Activated CD4-positive, CD25-positive, alpha-beta regulatory T cell treated with anti-CD3 and anti-CD28 coated beads, Interleukin-2, amount 50 U/mL, for 16 hours (primary cell): ENCODE measurements at regions not wholly inside any gene's neighbourhood (a gene's known extent, or its start where the extent isn't known, plus 50 kb on each side); places are given as distances from the start of the nearest gene placed in this dataset.

Experiments
- DNase-seq: peaks from one replicate; pipeline ENCODE4 v3.0.0-alpha.2; 2020; ENCODE audit warnings: low read depth, low spot score

DNA sequence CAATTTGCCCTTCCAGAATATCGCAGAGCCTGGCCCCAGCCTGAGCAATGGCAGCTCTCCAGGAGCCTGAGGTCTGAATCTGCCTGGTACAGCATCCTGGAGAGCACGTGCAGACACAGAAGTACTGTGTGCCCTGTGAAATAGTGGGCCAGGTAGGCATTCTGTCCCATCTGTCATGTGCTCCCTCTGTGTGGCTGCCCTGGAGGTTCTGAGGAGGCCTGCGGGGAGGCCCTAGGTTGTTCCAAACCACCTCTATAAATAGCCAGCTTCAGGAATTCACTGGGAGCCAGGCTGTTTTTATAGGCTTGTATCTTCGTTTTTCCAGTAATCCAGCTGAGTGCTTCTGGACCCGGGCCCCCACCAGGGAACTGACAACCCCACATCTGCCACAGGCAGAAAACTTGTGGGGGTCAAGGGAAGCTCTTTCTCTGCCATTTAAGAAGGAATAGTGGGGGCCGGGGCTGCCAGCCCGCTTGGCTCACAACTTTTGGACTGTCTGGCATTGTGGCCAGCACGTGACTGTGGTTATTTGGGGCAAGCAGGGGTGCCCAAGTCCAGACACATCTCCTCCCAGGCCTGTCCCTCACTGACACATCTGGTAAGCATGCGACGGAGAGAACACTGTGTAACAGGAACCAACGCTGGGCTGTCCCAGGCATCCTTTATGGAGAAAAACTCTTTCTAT lies 356.3 kb upstream of the TNRC6C start:
- no peak for DNase-seq

DNA sequence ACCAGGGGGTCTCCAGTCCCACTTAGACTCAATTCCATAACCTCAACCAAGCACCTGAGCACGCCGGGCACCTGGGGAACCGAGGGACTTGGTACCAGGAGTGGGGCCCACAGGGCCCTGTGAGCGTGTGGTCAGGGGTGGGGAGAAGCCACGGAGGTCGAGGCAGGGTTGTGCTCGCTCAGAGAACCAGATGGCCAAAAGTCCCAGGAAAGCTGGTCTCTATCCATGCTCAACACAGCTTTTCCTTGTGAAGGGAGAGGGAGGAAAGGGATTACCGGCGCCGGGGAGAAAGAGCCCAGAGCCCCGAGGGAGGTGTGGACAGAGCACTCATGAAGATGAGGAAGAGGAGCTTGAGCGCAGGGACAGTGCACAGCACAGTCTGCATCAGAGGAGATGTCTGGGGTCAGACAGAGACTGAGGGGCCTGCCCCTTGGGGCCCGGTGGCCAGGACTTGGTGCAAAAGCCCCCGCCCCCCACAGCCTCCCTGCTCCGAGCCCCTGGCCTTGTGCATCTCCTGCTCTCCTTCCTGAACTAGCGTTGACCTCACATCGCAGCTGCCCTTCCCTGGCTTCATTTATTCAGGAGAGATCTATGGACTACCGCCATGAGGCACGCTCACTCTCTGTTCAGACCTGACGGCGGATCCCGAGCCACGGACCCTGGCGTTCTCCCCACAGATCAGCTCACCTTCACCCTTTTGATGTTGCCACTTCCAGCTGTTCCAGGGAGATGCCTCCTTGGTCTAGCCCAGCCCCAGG lies 355.4 kb upstream of the TNRC6C start:
- no peak for DNase-seq

DNA sequence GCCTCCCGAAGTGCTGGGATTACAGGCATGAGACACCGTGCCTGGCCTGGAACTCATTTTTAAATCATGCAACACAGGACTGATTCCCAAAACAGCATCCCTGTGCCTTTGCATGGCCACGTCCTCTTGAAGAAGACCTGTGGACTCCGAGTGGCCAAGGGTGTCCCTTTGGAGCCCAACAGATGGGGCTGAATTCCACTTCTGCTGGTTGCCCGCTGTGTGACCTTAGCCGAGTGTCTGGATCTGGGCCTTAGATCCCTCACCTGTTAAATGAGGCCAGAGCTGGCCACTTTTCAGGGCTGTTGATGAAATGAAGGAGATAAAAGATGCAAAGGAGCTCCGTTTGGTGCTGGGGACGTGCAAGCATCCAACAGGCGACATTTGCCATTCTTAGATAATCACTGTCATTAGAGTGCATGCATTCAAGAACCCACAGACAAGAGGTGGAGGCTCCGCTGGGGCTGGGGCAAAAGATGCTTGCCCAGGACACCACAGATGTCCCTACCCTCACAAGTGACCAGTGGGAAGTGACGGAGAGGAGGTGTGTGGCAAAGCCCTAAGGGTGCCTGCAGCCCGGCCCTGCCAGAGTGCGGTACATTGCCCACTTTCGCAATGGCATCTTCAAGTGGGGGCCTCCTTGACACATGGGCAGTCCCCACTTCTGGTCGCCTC lies 354.1 kb upstream of the TNRC6C start:
- no peak for DNase-seq

DNA sequence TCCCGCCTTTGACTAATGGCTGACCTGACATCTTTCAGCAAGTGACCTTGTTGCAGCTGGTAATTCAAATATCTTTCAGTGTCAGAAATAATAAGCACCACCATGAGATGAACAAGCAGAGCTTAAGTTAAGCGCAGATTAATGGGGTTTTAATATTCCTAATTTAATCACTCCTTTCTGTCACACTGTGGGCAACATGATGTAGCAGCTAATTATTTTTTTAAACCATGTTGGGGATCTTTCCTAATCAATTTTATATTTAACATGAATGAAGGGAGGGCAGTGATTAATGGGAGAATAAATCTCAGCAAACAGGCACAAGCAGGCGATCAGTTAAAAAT lies 353.6 kb upstream of the TNRC6C start:
- DNase-seq, result no peak

DNA sequence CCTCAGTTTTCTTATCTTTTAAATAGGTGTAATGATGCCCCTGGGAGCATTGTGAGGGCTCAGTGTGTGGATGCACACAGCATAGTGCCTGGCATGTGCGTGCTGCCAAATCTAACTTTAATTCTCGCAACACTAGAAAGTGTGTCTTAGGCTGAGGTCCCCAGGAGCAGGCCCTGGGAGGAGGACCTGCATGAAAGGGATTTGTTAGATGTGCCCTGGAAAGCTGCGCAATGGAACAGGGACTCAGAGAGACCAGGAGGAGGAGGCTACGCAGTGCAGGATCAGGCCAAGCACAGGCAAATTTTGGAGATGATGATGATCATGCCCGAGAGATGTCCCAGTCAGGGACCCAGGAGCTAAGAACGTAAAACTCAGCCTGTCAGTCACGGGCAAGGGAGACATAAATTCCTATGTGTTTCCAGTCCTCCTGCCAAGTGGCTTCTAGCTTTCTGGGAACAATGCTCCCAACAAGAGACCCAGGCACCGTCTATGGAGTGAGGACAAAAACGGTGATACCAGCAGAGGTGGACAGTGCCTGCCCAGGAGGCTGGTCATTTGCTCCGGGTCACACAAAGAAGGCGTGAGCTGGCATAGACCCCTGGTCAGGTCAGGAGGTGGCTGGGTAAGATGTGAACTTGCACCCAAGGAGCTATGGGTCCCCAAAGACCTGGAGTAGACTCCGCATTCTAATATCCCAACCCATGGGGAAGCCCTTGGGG lies 352.2 kb upstream of the TNRC6C start:
- DNase-seq, result no peak

DNA sequence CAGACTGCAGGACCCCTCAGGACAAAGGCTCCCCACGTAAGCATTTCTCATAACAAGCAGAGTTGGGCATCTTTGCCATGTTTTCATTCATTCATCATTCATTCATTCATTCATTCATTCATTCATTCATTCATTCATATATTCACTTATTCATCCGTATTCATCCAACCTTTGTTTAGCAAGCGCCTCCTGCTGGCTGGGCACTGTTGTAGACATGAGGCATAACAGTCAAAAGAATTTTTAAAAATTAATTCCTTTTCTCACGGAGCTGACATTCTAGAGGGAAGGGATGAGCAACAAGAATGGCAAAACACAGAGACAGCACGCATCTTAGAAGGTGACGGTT lies 351.7 kb upstream of the TNRC6C start:
- DNase-seq, result no peak

DNA sequence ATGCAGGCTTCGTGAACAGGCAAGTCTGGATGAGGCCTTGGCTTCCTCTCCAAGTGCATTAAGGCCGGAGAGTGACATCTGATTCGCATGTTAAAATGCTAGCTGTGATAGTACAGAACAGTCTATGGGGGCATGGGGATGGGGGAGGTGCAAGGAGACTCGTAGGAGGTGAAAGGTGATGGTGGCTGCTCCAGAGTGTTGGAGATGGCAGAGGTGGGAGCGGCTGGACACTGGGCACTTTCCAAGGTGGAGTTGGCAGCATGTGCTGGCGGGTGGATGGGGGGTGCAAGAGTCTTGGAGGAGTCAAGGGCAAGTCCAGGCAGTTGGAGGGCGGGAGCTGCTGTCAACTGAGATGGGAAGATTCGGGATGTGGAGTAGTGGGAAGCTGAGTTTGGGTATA lies 350.9 kb upstream of the TNRC6C start:
- DNase-seq, result no peak

DNA sequence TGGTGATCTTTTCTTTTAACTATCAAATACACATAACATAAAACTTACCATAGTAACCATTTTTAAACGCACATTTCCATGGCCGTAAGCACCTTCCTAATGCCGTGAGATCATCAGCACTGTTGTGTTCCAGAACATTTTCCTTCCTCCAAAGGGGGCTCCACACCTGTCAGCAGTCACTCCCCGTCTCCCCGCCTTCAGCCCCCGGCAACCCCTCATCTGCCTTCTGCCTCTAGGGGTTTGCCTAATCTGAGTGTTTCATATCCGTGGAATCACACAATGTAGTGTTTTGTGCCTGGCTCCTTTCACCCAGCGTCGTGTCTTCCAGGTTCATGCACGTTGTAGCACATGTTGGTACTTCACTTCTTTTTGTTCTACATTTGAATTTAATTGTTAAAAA lies 350.1 kb upstream of the TNRC6C start:
- no peak for DNase-seq

DNA sequence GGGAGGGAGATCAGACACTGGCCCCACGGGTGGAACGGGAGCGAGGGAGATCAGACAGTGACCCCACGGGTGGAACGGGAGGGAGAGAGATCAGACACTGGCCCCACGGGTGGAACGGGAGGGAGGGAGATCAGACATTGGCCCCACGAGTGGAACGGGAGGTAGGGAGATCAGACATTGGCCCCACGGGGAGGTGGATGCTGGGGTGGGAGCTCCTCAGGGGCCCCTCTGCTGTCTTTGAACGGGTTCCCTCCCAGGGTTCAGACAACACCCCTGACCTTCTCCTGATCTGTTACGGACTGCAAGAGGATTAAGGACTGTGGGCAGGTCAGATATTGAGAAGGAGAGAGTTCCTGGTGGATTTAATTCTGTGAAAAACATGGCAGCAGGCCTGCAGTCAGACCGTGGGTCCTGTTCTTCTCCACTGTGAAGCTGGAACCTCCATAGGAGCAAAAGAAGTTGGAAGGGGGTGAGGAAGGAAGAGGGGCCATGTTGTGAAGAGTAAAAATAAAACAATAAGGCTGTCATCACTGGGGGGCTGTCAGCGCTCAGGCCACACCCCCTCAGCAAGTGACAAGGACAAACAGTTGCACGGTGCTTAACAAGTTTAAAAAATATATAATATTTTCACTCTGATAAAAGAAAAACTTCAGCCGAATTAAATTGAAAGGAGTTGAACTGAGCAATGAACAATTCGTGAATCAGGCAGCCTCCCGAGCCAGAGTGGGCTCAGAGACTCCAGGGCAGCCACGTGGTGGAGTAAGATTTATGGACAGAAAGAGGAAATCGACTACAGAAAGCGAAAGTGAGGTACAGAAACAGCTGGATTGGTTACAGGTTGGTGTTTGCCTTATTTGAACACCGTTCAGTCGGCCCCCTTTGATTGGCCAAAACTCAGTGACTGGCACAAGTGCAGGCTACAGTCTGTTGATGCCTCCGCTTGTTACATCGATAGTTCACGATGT lies 348.7 kb upstream of the TNRC6C start:
- peak; percentile 31 for DNase-seq

DNA sequence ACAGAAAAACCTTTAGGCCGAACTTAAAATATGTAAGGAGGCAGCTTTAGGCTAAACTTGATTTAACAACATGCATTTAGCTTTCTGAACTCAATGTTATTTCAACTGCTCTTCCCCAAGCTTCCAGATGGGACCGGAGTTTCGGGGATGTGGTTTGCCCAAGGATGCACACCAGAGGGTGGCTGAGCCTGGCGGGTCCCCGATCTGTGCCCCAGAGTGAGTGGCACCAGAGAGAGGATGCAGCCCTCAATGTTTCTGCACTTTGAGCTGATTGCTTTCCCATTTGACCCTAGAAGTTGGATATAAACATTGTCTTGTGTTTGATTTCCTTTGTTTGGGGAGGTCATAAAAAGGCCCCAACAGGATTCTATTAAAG lies 348.0 kb upstream of the TNRC6C start:
- no peak for DNase-seq

DNA sequence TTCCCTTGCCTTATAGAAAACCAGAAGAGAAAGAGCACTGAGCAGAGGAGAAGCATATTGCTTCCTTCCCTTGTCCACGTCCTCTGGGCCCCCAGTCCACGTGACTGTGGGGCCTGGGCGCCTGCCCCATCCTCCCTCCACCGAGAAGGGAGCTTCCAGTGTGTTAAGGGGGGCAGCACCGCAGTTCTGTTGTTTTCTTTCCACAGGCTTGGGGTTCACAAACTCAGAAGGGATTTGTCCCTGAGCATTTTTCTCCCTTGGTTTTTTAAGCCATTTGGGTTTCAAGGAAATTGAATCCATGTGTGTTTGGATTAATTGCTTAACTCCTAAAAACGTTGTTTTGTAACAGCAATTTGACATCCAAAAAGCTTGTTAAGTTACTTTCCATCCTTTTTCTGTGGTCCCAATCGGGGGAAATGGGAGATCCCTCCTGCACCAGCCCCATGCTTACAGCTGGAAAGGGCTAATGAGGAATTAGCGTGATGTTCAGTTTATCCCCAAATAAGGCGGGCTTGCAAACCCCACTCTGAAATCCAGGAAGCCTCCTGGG lies 347.5 kb upstream of the TNRC6C start:
- DNase-seq, result no peak

DNA sequence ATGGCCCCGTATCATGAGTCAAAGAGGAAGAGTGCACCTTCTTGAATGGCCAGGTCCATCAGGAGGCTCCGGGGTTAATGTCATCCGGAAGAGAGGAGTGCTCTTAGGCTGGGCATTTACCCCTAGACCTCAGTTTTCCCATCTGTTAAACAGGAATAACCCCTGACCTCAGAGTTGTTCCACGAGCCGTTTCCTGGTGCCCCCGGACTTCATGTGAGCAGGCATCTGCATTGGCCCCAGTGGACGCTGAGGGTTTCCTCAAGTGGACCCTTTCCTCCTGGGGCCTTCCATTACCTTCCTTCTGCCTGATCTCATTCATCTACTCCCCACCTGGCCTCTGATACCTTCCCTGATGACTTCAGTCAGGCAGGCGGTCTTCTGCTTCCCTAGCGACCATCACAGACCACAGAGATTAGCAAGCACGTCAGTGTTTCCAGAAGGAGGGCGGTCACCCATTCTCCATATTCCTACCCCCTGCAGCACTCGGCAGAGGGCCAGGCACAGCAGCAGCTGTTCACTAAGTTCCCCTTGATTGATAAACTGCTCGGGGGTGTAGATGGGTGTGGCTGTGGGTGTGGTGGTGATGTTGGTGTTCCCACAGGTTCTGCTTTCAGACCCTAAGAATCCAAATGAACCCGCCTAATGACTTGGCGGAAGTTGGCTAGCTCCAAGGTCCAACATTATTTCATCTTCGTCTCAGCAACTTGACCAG lies 346.6 kb upstream of the TNRC6C start:
- DNase-seq, result no peak

DNA sequence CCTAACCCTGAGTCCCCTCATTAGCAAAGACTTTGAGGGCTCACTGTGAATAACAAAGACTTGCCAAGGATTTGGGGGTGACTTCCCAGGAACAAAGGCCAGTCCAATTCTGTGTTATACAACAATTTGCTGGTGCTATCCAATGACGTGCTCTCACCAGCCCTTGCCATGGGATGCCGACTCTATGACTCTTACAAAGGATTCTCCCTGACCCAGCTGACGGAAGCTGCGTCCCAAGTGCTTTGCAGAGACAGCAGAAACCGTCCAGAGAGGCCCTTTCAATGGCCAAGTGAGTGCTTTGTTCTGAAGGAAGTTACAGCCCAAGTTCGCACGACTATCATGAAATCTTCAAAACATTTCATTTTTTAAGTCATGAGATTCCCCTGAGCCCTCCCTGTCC lies 345.3 kb upstream of the TNRC6C start:
- DNase-seq, result no peak

DNA sequence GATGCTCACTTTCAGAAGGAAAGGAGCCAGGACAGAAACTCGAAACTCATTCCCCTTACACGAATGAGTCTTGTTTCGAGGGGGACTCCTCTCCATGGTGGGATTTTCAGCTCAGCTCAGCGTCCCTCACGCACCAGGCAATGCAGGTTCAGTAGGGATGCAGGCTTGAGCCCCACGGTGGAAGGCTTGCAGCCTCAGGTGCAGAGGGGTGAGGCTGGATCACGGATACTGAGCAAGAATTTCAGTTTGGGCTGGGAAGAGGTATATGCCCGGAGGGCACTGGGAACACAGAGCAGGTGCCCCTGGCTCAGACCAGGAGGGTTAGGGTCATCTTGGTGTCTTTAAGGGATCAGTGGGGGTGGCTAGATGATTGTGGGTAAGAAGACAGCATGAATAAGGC lies 344.9 kb upstream of the TNRC6C start:
- DNase-seq, result no peak

DNA sequence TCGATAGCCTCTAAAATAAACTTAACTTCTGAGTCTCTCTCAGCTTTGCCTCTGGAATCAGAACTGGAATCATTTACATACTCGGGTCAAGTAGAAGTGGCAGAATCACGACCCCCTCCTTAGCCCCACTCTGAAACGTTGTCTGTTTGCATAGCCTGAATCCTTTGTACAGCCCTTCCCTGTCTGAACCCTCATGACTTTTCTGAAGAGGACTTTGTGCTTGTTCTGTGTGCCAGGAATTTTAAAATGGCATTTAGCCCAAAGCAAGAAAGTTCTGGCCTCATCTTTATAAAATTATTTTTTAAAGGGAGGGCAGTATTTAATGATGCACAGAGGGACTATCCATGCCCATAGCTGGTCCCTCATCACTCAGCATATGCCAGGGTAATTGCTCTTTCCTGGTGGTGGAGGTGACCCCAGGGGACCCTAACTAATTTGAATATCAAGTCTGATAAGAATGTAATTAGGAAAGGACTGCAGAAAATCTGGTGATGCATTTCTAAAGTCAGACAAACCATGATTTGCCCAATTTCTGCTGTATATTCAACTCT lies 342.7 kb upstream of the TNRC6C start:
- DNase-seq, result no peak

DNA sequence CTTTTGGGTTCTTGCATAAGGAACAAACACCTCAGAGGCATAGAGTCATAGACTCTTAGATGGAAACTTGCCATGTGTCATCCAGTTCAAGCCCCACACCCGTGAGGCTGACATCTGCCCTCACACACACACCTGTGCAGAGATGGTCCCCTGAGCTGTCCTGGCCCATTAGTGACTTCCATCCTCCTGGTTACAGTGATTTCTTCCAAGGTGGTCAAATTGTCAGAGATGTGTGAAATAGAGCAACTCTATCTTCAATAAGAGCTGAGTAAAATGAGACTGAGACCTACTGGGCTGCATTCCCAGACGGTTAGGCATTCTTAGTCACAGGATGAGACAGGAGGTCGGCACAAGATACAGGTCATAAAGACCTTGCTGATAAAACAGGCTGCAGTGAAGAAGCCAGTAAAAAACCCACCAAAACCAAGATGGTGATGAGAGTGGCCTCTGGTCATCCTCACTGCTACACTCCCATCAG lies 342.2 kb upstream of the TNRC6C start:
- DNase-seq, result no peak

DNA sequence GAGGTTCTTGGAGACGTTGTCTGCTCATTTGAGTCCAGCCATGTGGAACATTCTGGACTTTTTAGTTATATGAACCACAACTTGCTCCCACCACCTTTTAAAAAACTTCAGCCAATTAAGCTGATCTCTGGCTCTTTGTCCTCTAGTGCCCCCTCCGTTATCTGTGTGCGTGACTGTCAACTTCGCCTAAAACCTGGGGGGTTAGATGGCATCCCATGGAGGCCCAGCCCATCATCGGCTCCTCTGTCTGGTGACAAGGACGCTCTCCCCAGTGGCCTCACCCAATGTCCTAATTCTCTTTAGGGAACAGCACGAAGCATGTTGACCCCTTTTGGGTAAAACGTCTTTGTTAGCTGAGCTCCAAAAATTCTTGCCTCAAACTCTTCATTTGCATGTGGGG lies 341.0 kb upstream of the TNRC6C start:
- DNase-seq, result no peak

DNA sequence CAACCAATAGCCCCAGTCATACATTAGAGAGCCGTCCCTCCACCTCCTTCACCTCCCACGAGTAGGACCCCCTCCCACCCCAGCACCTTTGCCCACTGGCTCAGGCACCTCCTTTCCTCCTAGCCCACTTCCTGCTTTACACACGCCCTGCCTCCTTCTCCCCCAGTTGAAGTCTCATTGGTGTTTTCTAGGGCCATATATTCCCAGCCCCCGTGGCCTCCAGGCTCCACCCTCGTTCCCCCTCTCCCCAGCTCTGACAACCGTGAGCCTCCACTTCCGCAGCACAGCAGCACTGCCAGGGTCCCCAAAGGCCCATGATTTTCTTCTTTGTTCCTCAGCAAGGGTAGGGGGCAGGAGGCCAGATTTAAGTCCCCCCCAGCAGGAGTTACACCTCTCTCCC lies 340.3 kb upstream of the TNRC6C start:
- no peak for DNase-seq

DNA sequence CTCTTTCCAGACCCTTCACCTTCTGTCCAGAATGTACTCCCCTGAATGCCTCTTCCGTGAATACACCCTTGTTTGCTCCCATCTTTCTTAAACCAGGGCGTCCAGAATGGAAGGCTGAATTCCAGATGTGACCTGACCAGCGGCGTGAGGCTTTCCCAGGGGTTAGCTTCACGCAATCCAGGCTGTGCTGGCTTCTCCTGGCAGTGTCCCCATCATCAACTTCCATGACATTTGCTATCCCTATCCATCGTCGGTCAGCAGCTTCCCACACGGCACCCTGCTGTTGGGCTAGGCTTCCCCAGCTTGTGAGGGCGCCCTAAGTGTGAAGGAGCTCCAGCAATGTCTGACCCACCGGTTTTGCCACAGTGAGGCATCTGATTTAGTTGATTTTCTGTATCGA lies 339.8 kb upstream of the TNRC6C start:
- no peak for DNase-seq

DNA sequence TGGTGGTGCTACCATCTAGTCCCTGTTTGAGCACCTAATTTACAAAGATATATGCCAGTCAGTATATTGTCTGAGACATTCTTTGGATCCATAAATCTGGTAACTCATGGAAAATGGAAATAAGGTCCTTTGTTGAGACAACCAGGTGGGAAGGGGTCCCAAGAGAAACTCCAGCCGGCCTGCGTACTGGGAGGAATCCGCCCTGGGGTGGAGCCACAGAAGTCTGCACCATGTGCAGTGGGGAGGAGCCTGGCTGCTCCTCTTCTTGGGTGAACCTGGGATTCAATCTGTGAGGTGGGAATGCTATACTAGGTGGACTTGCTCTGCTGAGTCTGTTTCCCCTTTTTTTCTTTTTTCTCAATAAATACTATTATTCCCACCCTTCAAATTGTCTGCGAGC lies 339.2 kb upstream of the TNRC6C start:
- DNase-seq, result no peak
